NCI-H1105 (cell line): ENCODE measurements at regions not wholly inside any gene's neighbourhood (a gene's known extent, or its start where the extent isn't known, plus 50 kb on each side); places are given as distances from the start of the nearest gene placed in this dataset.
"Not testable (repeated sequence)": the region's sequence is repeated elsewhere in the genome, so short reads cannot be mapped to it uniquely, and the experiment has no call there.

Experiments
- DNase-seq: peaks from one replicate; lab custom pipeline; 2025; lab: John Stamatoyannopoulos, UW

- DNase-seq = no peak
Observed at GRCh38 chr1:221575605-221576004, 166.3 kb downstream of the DUSP10 start.

GRCh38 chr1:221576268-221576667, 165.6 kb downstream of the DUSP10 start:
- no peak for DNase-seq

GRCh38 chr1:221583465-221583864, 158.4 kb downstream of the DUSP10 start:
- no peak for DNase-seq

GRCh38 chr1:221587013-221587412, 154.9 kb downstream of the DUSP10 start:
- DNase-seq = not testable (repeated sequence)

- not testable (repeated sequence) for DNase-seq
Observed at GRCh38 chr1:221591250-221591649, 150.6 kb downstream of the DUSP10 start.

- no peak for DNase-seq
Observed at GRCh38 chr1:221594576-221594975, 147.3 kb downstream of the DUSP10 start.

- DNase-seq = no peak
Observed at GRCh38 chr1:221598122-221598521, 143.8 kb downstream of the DUSP10 start.

- DNase-seq = no peak
Observed at GRCh38 chr1:221601166-221601565, 140.7 kb downstream of the DUSP10 start.

GRCh38 chr1:221602830-221603229, 139.1 kb downstream of the DUSP10 start:
- DNase-seq = no peak

GRCh38 chr1:221604390-221604789, 137.5 kb downstream of the DUSP10 start:
- not testable (repeated sequence) for DNase-seq

GRCh38 chr1:221604948-221605347, 136.9 kb downstream of the DUSP10 start:
- DNase-seq = no peak

- DNase-seq = no peak
Observed at GRCh38 chr1:221605569-221605968, 136.3 kb downstream of the DUSP10 start.

- no peak for DNase-seq
Observed at GRCh38 chr1:221606256-221606655, 135.6 kb downstream of the DUSP10 start.

GRCh38 chr1:221608835-221609320, 133.0 kb downstream of the DUSP10 start:
- no peak for DNase-seq

GRCh38 chr1:221611656-221612046, 130.2 kb downstream of the DUSP10 start:
- no peak for DNase-seq

- peak; percentile 56 for DNase-seq
Observed at GRCh38 chr1:221612047-221612777, 129.7 kb downstream of the DUSP10 start.

GRCh38 chr1:221620437-221621384, 121.2 kb downstream of the DUSP10 start:
- peak; percentile 17 for DNase-seq

- DNase-seq = no peak
Observed at GRCh38 chr1:221621683-221622082, 120.2 kb downstream of the DUSP10 start.

GRCh38 chr1:221622389-221622788, 119.5 kb downstream of the DUSP10 start:
- DNase-seq = no peak

- no peak for DNase-seq
Observed at GRCh38 chr1:221625026-221625425, 116.9 kb downstream of the DUSP10 start.

- no peak for DNase-seq
Observed at GRCh38 chr1:221626041-221626440, 115.8 kb downstream of the DUSP10 start.

- no peak for DNase-seq
Observed at GRCh38 chr1:221630236-221630635, 111.7 kb downstream of the DUSP10 start.

- DNase-seq = no peak
Observed at GRCh38 chr1:221631556-221631955, 110.3 kb downstream of the DUSP10 start.
